ENCODE measurements at regions not wholly inside any gene's neighbourhood (a gene's known extent, or its start where the extent isn't known, plus 50 kb on each side); places are given as distances from the start of the nearest gene placed in this dataset.

DNA sequence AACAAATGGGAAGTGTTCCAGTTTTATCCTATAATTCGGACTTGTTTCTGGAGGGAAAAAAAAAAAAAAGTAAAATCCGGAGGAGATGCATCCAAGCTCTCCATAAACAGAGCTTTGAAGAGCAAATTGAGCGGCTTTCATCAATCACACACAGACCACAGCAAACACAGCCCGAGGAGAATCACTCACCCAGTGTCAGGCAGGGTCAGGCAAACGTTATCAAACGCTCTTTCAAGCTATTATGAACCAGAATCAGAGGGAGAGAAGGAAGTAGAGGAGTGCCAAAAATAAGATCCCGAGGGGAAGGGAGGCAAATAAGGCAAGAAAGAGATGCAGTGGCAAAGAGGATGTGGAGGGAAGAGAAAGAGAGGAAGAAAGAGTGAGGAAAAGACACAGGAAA, 188.3 kb upstream of the CAMK1G start:
- Histone ChIP-seq H3K9me3 (no peaks in the 10 kb centered on the region), H3K4me3 (ENCODE audit: low read depth, low read length) (no peak overlapping the region), H3K4me1 (peaks cover 56% of the 10 kb centered on the region), H3K36me3 (ENCODE audit: control insufficient read depth, insufficient read depth, low read length) (no peaks in the 10 kb centered on the region), H3K27me3 (replicated peaks; ENCODE audit: control insufficient read depth, insufficient read depth, low read length) (no peaks in the 10 kb centered on the region)
- no peaks in the 10 kb centered on the region for H3K36me3 Mint-ChIP-seq (ENCODE audit: insufficient read depth, unreplicated experiment)
- intact Hi-C loops (cut with micrococcal nuclease; ENCODE audit: unreplicated experiment) = loop anchor here (5.0 to 10.0 kb wide), 2 partner anchors 43 to 260 kb away; partner anchors contain the start of gene LAMB3
- H3K27me3 Mint-ChIP-seq (ENCODE audit: insufficient read depth, unreplicated experiment) = no peaks in the 10 kb centered on the region
- POLR2A ChIA-PET = interaction anchor here (1.7 kb wide), 1 partner anchor 11 kb away, joined by 5 read pairs; no protein-coding TSS in a partner anchor
- TF ChIP-seq, protein P1, sequence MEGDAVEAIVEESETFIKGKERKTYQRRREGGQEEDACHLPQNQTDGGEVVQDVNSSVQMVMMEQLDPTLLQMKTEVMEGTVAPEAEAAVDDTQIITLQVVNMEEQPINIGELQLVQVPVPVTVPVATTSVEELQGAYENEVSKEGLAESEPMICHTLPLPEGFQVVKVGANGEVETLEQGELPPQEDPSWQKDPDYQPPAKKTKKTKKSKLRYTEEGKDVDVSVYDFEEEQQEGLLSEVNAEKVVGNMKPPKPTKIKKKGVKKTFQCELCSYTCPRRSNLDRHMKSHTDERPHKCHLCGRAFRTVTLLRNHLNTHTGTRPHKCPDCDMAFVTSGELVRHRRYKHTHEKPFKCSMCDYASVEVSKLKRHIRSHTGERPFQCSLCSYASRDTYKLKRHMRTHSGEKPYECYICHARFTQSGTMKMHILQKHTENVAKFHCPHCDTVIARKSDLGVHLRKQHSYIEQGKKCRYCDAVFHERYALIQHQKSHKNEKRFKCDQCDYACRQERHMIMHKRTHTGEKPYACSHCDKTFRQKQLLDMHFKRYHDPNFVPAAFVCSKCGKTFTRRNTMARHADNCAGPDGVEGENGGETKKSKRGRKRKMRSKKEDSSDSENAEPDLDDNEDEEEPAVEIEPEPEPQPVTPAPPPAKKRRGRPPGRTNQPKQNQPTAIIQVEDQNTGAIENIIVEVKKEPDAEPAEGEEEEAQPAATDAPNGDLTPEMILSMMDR (IDR thresholded peaks at IDR 0.05; ENCODE audit: insufficient read depth in 1 of 2, low read depth in 1 of 2, low read length in 1 of 2, severe bottlenecking in 1 of 2, unreplicated experiment in 1 of 2) = no peak
- DNase-seq = peak; percentile 44 to 48
- peak overlapping the region; percentile 43 for H3K27ac Mint-ChIP-seq (ENCODE audit: unreplicated experiment)
- no TSS peak for BruUV-seq (replicated peaks)
- no peaks in the 10 kb centered on the region for H3K9me3 Mint-ChIP-seq (ENCODE audit: unreplicated experiment)
- peak overlapping the region; percentile 22 for H3K4me3 Mint-ChIP-seq (ENCODE audit: unreplicated experiment)
- peaks cover 22% of the 10 kb centered on the region for H3K4me1 Mint-ChIP-seq (ENCODE audit: low read depth, unreplicated experiment)
- CTCF ChIA-PET = no interaction called here

DNA sequence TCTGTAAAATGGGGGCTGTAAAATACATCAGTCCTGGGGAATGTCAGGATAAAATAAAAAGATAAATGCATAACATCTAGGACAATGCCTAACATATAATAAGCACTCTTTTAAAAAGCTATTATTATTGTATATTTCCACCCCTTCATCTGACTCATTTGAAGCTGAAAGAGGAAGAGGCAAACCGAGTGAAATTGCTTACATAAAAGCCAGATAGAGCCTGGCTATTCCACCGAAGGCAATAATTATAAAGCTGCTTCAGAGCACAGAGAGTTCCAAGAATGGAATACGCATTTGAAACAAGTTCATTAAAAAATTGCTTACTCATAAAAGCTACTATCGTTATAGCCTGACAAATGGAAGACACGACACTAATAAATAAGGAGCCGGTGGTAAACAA, 186.1 kb upstream of the CAMK1G start:
- no peak for DNase-seq
- no peaks in the 10 kb centered on the region for H3K27me3 ChIP-seq (replicated peaks; ENCODE audit: control insufficient read depth, insufficient read depth, low read length)
- H3K9me3 ChIP-seq = no peaks in the 10 kb centered on the region
- CTCF ChIA-PET = no interaction called here
- no TSS peak for BruUV-seq (replicated peaks)
- TF ChIP-seq, protein P1 (IDR thresholded peaks at IDR 0.05; ENCODE audit: insufficient read depth in 1 of 2, low read depth in 1 of 2, low read length in 1 of 2, severe bottlenecking in 1 of 2, unreplicated experiment in 1 of 2) = no peak
- Mint-ChIP-seq H3K27me3 (ENCODE audit: insufficient read depth, unreplicated experiment) (no peaks in the 10 kb centered on the region), H3K9me3 (ENCODE audit: unreplicated experiment) (no peaks in the 10 kb centered on the region), H3K27ac (ENCODE audit: unreplicated experiment) (peak overlapping the region; percentile 71), H3K4me3 (ENCODE audit: unreplicated experiment) (no peak overlapping the region), H3K36me3 (ENCODE audit: insufficient read depth, unreplicated experiment) (no peaks in the 10 kb centered on the region), H3K4me1 (ENCODE audit: low read depth, unreplicated experiment) (peaks cover 22% of the 10 kb centered on the region)
- intact Hi-C loops (cut with micrococcal nuclease; ENCODE audit: unreplicated experiment) = loop anchor here (5.0 to 10.0 kb wide), 2 partner anchors 45 to 257 kb away; partner anchors contain the start of gene LAMB3
- POLR2A ChIA-PET = no interaction called here
- H3K4me1 ChIP-seq = peaks cover 59% of the 10 kb centered on the region
- H3K4me3 ChIP-seq (ENCODE audit: low read depth, low read length) = no peak overlapping the region
- H3K36me3 ChIP-seq (ENCODE audit: control insufficient read depth, insufficient read depth, low read length) = no peaks in the 10 kb centered on the region

DNA sequence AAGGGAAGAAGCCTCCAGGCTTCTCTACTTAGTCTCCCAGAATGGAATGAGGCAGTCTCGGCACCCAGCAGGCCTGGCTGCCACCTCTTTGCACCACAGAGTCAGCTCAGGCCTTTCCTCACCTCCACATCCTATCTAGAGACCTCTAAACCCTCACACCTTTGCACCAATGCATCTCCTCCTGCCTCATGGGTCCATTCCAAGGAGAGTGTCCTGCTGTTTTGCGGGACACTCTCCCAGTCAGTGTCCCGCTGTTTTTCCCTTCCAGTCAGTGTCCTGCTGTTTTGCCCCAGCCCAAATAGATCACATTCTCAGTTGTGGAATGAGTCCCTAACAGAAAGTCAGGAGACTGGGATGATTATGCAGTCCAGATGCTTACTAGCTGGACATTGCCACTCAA, 185.6 kb upstream of the CAMK1G start:
- DNase-seq = no peak
- TF ChIP-seq, protein P1 (IDR thresholded peaks at IDR 0.05; ENCODE audit: insufficient read depth in 1 of 2, low read depth in 1 of 2, low read length in 1 of 2, severe bottlenecking in 1 of 2, unreplicated experiment in 1 of 2) = no peak
- CTCF ChIA-PET = interaction anchor here (1.2 to 1.5 kb wide), 2 partner anchors 32 to 40 kb away, joined by 3 to 4 read pairs; no protein-coding TSS in a partner anchor
- no peaks in the 10 kb centered on the region for H3K27me3 ChIP-seq (replicated peaks; ENCODE audit: control insufficient read depth, insufficient read depth, low read length)
- H3K4me3 ChIP-seq (ENCODE audit: low read depth, low read length) = no peak overlapping the region
- intact Hi-C loops (cut with micrococcal nuclease; ENCODE audit: unreplicated experiment) = loop anchor here (1.0 to 10.0 kb wide), 6 partner anchors 11 to 257 kb away; partner anchors contain the start of gene LAMB3
- H3K36me3 ChIP-seq (ENCODE audit: control insufficient read depth, insufficient read depth, low read length) = no peaks in the 10 kb centered on the region
- POLR2A ChIA-PET = interaction anchor here (1.7 kb wide), 1 partner anchor 14 kb away, joined by 9 read pairs; no protein-coding TSS in a partner anchor
- peaks cover 59% of the 10 kb centered on the region for H3K4me1 ChIP-seq
- Mint-ChIP-seq H3K4me3 (ENCODE audit: unreplicated experiment) (no peak overlapping the region), H3K27ac (ENCODE audit: unreplicated experiment) (peak overlapping the region; percentile 71), H3K4me1 (ENCODE audit: low read depth, unreplicated experiment) (peaks cover 22% of the 10 kb centered on the region), H3K27me3 (ENCODE audit: insufficient read depth, unreplicated experiment) (no peaks in the 10 kb centered on the region), H3K9me3 (ENCODE audit: unreplicated experiment) (no peaks in the 10 kb centered on the region), H3K36me3 (ENCODE audit: insufficient read depth, unreplicated experiment) (no peaks in the 10 kb centered on the region)
- BruUV-seq (replicated peaks) = no TSS peak
- no peaks in the 10 kb centered on the region for H3K9me3 ChIP-seq

All from Caco-2 (cell line).